ENCODE measurements at regions not wholly inside any gene's neighbourhood (a gene's known extent, or its start where the extent isn't known, plus 50 kb on each side); places are given as distances from the start of the nearest gene placed in this dataset.
A peak's percentile ranks its signal among the peaks of the same experiment; 100 is the strongest.
"Not testable (repeated sequence)": the region's sequence is repeated elsewhere in the genome, so short reads cannot be mapped to it uniquely, and the experiment has no call there.

DNA sequence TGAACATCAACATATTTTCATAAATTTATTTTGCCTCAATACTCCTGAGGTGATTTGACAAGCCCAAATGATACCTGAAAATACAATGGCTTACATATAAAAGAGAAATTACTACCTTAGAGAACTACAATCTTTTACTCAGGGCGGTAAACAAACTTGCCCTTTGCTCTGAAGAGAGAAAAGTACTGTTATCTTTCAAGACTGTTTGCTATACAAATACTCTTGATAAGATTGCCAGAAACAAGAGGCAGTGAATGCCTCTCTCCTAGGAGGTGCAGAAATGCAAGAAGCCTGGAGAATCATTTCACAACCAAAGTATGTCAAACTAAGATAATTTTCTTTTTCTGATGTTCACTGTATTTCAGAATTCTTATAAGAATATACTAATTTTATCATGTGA lies 160.3 kb downstream of the ALX1 start:
- DNase-seq (ENCODE audit: insufficient read length), result no peak
- TF ChIP-seq TAF1 (IDR thresholded peaks at IDR 0.05; ENCODE audit: borderline replicate concordance, low read depth, low read length) (no peak), POLR2AphosphoS5 (IDR thresholded peaks at IDR 0.05; ENCODE audit: low read depth, low read length) (no peak), POLR2A (IDR thresholded peaks at IDR 0.05; ENCODE audit: low read depth, low read length) (no peak)
- FAIRE-seq, result no peak

DNA sequence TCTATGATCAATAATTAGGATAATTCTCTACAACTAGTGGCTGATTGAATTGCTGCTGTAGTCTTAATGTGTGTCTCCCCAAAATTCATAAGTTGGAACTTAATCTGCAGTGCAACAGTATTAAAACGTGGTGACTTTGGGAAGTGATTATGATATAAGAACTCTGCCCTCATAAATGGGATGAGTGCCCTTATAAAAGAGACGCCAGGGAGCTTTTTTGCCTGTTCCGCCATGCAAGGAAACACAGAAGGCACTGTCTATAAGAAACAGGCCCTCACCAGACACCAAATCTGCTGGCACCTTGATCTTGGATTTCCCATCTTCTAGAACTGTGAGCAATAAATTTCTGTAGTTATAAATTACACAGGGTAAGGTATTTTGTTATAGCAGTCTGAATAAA lies 161.0 kb downstream of the ALX1 start:
- TF ChIP-seq POLR2AphosphoS5 (IDR thresholded peaks at IDR 0.05; ENCODE audit: low read depth, low read length), result no peak
- no peak for TF ChIP-seq POLR2A (IDR thresholded peaks at IDR 0.05; ENCODE audit: low read depth, low read length)
- no peak for TF ChIP-seq TAF1 (IDR thresholded peaks at IDR 0.05; ENCODE audit: borderline replicate concordance, low read depth, low read length)
- FAIRE-seq, result no peak
- DNase-seq (ENCODE audit: insufficient read length), result no peak

DNA sequence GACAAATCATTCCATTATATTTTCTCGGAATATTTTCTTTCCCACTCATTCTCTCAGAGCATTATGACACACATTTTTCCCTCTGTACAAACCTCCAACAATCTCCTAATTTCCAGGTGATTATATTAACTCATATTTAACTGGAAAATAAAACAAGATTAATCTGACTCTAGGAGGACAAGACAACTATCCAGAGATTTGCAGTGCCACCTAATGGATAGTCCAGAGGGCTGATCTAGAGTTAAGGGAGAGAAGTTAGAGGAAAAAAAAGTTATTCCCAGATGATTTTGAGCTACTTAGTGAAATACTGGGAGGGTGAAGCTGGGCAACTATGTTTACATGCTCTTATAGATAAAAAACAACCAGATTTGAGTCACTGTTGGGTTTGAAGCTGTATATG lies 161.7 kb downstream of the ALX1 start:
- FAIRE-seq (no peak), DNase-seq (ENCODE audit: insufficient read length) (no peak)
- TF ChIP-seq POLR2A (IDR thresholded peaks at IDR 0.05; ENCODE audit: low read depth, low read length), result no peak
- TF ChIP-seq POLR2AphosphoS5 (IDR thresholded peaks at IDR 0.05; ENCODE audit: low read depth, low read length), result no peak
- TF ChIP-seq TAF1 (IDR thresholded peaks at IDR 0.05; ENCODE audit: borderline replicate concordance, low read depth, low read length), result no peak

DNA sequence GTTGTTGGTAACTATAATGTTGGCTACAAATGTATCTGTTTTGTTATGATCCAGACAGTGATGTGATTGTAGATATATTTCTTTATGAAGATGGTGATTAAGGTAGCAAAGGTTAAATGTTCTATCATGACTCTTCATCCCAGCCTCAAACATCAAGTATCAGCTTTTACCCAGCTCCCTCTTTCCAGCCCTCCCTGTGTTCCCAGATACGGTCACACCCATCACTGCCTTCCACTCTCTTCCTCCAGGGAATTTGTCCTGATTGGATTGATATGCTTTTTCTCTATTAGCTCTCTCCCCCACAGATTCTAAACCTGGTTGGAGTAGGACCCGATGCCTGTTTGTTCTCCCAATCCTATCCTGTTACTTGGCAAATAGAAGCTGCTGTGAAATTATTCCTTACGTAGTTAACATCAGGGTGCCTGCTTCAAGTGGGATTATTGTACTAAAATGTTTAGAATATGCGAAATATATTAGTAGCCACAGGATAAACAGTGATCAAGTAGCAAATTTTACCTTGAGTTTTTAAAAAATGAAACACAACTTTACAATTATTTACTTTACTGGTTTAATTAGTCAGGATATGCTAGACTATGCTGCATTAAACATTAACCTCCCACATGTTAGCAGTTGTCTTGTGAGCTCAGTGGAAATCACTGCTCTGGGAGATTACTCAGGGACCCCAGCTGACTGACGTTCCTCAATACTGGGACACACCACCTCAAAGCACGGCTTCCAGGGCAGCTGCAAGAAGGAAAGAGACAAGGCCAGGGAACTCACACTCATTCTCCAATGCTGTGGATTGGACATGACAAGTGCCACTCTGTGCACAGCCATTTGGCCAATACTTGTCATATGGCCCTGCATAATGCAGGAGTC lies 165.3 kb downstream of the ALX1 start:
- DNase-seq (ENCODE audit: insufficient read length) (no peak), FAIRE-seq (no peak)
- TF ChIP-seq POLR2A (IDR thresholded peaks at IDR 0.05; ENCODE audit: low read depth, low read length) (no peak), TAF1 (IDR thresholded peaks at IDR 0.05; ENCODE audit: borderline replicate concordance, low read depth, low read length) (no peak), POLR2AphosphoS5 (IDR thresholded peaks at IDR 0.05; ENCODE audit: low read depth, low read length) (no peak)

DNA sequence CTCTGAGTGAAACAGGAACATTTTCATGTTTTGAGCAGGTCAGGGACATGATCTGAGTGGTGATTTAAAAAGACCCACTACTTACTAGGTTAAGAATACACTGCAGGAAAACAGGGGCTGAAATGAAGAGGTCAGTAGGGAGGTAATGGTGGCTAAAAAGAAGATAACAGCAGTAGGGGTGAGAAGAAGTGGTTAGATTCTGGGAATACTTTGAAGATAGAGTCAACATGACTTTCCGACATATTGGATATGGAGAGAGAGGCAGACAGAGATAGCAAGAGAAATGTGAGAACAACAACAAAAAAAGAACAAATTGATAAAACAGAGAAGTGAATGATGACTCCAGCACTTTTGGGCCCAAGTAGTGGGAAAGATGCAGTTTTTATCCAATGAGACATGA lies 168.0 kb downstream of the ALX1 start:
- FAIRE-seq (no peak), DNase-seq (ENCODE audit: insufficient read length) (no peak)
- TF ChIP-seq POLR2AphosphoS5 (IDR thresholded peaks at IDR 0.05; ENCODE audit: low read depth, low read length) (no peak), TAF1 (IDR thresholded peaks at IDR 0.05; ENCODE audit: borderline replicate concordance, low read depth, low read length) (no peak), POLR2A (IDR thresholded peaks at IDR 0.05; ENCODE audit: low read depth, low read length) (no peak)

DNA sequence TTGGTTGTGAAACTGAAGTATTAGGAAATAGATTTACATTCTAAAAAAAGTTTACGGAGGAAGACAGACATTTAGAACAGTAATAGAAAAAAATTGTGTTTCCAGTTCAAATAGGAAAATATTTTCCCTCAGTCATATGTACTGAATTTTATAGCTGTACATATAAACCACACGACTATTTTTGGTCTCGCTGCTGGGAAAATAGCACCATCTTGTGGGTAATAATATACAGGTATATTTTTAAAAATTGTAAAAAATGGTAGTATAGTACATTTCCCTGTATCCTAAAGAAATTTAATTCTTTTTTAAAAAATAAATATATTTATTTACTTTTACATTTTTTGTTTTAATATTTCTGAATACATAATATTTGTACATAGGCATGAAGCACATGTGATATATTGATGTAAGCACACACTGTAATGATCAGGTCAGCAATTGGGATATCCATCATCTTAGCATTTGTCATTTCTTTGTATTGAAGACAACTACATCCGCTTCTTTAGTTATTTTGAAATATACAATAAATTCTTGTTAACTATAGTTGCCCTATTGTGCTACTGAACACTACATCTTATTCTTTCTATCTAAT lies 168.6 kb downstream of the ALX1 start:
- no peak for FAIRE-seq

DNA sequence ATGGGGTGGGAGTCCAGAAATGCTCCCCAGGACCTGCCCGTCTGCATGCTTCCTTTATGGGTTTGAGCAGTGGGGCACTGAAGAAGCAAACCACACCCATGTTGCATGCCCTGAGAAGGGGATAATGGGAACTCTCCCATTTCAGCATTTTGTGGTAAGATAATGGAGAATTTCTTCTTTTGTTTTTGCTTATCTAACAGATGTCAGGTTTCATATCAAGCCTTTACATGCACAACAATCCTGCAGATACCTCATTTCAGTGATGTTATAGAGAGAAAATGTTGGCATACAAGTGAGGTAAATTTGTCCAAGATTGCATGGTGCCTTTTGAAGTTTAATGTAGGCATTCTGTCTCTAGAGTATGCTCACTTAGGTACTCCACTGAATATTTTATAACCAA lies 177.0 kb downstream of the ALX1 start:
- DNase-seq (ENCODE audit: insufficient read length) (no peak), FAIRE-seq (no peak)
- TF ChIP-seq TAF1 (IDR thresholded peaks at IDR 0.05; ENCODE audit: borderline replicate concordance, low read depth, low read length), result no peak
- no peak for TF ChIP-seq POLR2A (IDR thresholded peaks at IDR 0.05; ENCODE audit: low read depth, low read length)
- no peak for TF ChIP-seq POLR2AphosphoS5 (IDR thresholded peaks at IDR 0.05; ENCODE audit: low read depth, low read length)

More for the DNA sequence above, 168.6 kb downstream of the ALX1 start:
- no peak for TF ChIP-seq POLR2A (IDR thresholded peaks at IDR 0.05; ENCODE audit: low read depth, low read length)
- TF ChIP-seq POLR2AphosphoS5 (IDR thresholded peaks at IDR 0.05; ENCODE audit: low read depth, low read length), result no peak
- TF ChIP-seq TAF1 (IDR thresholded peaks at IDR 0.05; ENCODE audit: borderline replicate concordance, low read depth, low read length), result no peak
- DNase-seq (ENCODE audit: insufficient read length), result no peak

DNA sequence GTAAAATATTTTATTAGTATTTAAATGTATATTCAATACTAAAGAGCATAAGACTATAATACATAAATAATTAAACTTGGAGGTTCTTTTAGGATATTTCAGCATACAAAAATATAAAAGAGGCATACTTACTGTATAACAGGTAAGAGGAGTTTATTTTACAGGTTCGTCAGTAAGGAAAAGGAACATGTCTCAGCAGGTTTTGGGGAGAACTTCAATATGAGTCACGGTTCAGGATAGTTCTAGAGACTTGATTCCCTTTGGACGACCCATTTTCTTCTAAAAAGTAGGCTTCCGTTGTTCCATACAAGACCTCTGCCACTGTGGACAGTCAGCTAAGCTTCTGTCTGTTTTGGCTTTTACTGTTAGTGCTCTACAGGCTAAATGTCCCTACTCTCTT lies 181.1 kb downstream of the ALX1 start:
- DNase-seq (ENCODE audit: insufficient read length), result no peak
- TF ChIP-seq POLR2AphosphoS5 (IDR thresholded peaks at IDR 0.05; ENCODE audit: low read depth, low read length) (no peak), POLR2A (IDR thresholded peaks at IDR 0.05; ENCODE audit: low read depth, low read length) (no peak), TAF1 (IDR thresholded peaks at IDR 0.05; ENCODE audit: borderline replicate concordance, low read depth, low read length) (no peak)
- no peak for FAIRE-seq

DNA sequence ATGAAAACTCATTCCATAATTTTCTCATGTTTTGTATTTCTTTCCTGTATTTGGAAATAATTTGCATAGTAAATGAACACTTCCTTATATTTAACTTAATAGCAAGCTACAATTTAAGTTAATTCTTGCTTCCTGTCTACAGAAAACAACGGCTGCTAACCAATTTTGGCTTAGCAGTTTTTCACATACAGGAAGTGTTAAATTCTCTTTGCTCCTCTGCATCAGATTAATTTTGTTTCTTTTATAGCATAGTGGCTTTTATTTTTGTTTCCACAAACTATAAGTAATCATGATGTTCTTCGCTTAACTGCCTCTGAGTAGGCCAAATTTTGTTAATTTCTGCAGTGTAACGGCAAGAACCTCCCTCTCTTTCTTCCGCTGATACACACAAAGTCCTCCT lies 182.9 kb downstream of the ALX1 start:
- no peak for FAIRE-seq
- no peak for DNase-seq (ENCODE audit: insufficient read length)
- no peak for TF ChIP-seq TAF1 (IDR thresholded peaks at IDR 0.05; ENCODE audit: borderline replicate concordance, low read depth, low read length)
- TF ChIP-seq POLR2A (IDR thresholded peaks at IDR 0.05; ENCODE audit: low read depth, low read length), result no peak
- TF ChIP-seq POLR2AphosphoS5 (IDR thresholded peaks at IDR 0.05; ENCODE audit: low read depth, low read length), result no peak

DNA sequence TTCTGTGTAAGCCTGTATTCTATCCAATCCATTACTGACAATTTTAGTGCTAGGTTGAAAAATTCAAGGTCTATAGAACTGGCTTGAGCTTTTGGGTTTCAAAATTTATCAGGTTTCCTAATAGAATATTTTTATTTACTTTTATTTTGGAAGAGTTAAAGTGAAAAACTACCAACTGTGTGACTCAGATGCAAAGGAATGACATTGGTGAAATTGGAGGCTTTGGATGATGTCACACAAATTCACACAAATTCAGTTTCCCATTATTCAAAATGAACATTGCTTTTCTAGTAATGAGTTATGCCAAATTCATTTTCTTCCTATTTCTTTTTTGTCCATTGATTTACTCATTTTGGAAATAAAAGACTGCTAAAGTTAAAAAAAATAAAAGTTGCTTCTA lies 186.9 kb downstream of the ALX1 start:
- TF ChIP-seq POLR2A (IDR thresholded peaks at IDR 0.05; ENCODE audit: low read depth, low read length) (no peak), POLR2AphosphoS5 (IDR thresholded peaks at IDR 0.05; ENCODE audit: low read depth, low read length) (no peak), TAF1 (IDR thresholded peaks at IDR 0.05; ENCODE audit: borderline replicate concordance, low read depth, low read length) (no peak)
- no peak for DNase-seq (ENCODE audit: insufficient read length)
- no peak for FAIRE-seq

DNA sequence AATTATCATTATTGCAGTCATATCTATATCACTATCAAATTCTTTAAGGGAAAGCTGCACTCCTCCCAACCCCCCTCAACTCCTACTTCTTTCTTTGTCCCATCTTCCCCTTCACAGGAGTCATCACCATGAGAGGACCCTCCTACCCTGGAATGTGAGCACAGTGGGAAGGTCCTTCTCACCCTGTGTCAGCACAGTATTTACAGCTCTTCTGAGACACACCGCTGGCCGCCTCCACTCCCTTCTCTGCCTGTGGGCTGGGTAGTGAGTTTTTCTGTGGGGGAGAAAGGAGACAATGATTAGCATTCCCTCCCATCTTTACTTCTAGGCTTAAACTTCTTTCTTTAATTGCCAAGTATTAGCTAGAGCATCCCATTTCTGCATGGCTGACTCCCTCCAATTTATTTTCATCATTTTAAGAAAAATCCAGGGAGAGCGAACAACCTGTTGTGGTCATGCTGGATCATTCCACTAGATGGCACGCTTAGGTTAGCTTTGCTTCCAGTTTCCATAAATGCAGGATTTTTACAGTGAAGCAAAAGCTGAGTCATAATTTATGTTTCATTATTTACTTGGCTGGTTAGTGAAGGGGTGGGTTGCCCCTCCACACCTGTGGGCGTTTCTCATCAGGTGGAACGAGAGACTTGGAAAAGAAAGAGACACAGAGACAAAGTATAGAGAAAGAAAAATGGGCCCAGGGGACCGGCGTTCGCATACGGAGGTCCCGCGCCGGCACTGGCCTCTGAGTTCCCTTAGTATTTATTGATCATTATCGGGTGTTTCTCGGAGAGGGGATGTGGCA lies 188.5 kb downstream of the ALX1 start:
- peak; percentile 86 for FAIRE-seq
- DNase-seq (ENCODE audit: insufficient read length), result no peak
- TF ChIP-seq TAF1 (IDR thresholded peaks at IDR 0.05; ENCODE audit: borderline replicate concordance, low read depth, low read length) (no peak), POLR2AphosphoS5 (IDR thresholded peaks at IDR 0.05; ENCODE audit: low read depth, low read length) (no peak), POLR2A (IDR thresholded peaks at IDR 0.05; ENCODE audit: low read depth, low read length) (no peak)

DNA sequence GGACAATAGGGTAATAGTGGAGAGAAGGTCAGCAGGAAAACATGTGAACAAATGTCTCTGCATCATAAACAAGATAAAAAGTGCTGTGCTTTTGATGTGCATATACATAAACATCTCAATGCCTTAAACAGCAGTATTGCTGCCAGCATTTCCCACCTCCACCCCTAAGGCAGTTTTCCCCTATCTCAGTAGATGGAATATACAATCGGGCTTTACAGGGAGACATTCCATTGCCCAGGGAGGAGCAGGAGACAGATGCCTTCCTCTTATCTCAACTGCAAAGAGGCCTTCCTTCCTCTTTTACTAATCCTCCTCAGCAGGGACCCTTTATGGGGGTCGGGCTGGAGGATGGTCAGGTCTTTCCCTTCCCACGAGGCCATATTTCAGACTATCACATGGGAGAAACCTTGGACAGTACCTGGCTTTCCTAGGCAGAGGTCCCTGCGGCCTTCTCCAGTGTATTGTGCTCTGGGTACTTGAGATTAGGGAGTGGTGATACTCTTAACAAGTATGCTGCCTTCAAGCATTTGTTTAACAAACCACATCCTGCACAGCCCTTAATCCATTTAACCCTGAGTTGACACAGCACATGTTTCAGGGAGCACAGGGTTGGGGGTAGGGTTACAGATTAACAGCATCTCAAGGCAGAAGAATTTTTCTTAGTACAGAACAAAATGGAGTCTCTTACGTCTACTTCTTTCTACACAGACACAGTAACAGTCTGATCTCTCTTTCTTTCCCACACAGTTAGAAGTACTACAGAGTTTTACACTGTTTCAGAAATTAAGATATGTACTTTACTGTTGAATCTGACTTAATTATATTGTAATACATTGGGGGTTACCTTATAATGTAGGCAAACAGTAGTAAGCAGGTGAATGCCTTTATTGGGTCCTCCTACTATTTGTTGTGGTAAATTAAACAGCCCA lies 189.4 kb downstream of the ALX1 start:
- not testable (repeated sequence) for DNase-seq (ENCODE audit: insufficient read length); FAIRE-seq

DNA sequence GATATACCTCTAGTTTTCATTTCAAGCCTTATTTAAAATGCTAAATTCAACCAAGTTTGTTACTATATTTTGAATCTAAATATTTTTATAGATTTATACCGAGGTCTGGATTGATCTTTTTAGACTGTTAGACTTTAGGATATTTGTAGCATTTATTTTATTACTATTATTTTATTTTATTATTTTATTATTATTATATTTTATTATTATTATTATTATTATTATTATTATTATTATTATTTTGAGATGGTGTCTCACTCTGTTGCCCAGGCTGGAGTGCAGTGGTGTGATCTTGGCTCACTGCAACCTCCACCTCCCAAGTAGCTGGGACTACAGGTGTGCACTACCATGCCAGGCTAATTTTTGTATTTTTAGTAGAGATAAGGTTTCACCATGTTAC lies 195.3 kb downstream of the ALX1 start:
- DNase-seq (ENCODE audit: insufficient read length); FAIRE-seq: not testable (repeated sequence)

Data from GM12892 (cell line).